SK-N-SH treated with all-trans-retinoic acid at 6 μM for 48 hours (cell line): ENCODE measurements at regions not wholly inside any gene's neighbourhood (a gene's known extent, or its start where the extent isn't known, plus 50 kb on each side); places are given as distances from the start of the nearest gene placed in this dataset.
A peak's percentile ranks its signal among the peaks of the same experiment; 100 is the strongest.
"Not testable (repeated sequence)": the region's sequence is repeated elsewhere in the genome, so short reads cannot be mapped to it uniquely, and the experiment has no call there.

Experiments
- ATAC-seq: fragments of 200-7000 bp; cut with Tn5 transposase; 3 replicates; pipeline ENCODE4 v1.9.1; 2020; ENCODE audit warnings: mild to moderate bottlenecking, moderate library complexity
- ARNTL ChIP-seq: fragments of 450-650 bp; formaldehyde crosslinking; IDR thresholded peaks from 2 replicates; pipeline ENCODE4 v1.5.0; 2020; ENCODE audit warnings: low read depth, mild to moderate bottlenecking, moderate library complexity, borderline replicate concordance
- CREB5 ChIP-seq: fragments of 250-450 bp; sonication (Bioruptor Pico); IDR thresholded peaks from 2 replicates; pipeline ENCODE4 v1.5.1; 2020; ENCODE audit warnings: low read depth, mild to moderate bottlenecking, moderate library complexity
- CSDC2 ChIP-seq: fragments of 250-450 bp; sonication (Bioruptor Pico); IDR thresholded peaks from 2 replicates; pipeline ENCODE4 v1.5.0; 2020; ENCODE audit warnings: mild to moderate bottlenecking, moderate library complexity
- GLIS3 ChIP-seq: fragments of 250-450 bp; sonication (Bioruptor Pico); IDR thresholded peaks from 2 replicates; pipeline ENCODE4 v1.5.0; 2020; ENCODE audit warnings: mild to moderate bottlenecking, moderate library complexity
- OSR1 ChIP-seq: fragments of 250-450 bp; sonication (Bioruptor Pico); IDR thresholded peaks from 2 replicates; pipeline ENCODE4 v1.8.0; 2022; ENCODE audit warnings: moderate library complexity, mild to moderate bottlenecking, inconsistent platforms
- PATZ1 ChIP-seq: fragments of 250-450 bp; sonication (Bioruptor Pico); IDR thresholded peaks from 2 replicates; pipeline ENCODE4 v1.8.0; 2020; ENCODE audit warnings: mild to moderate bottlenecking, moderate library complexity, borderline replicate concordance
- SNAI2 ChIP-seq: fragments of 250-450 bp; sonication (Bioruptor Pico); IDR thresholded peaks from 2 replicates; pipeline ENCODE4 v1.5.0; 2020; ENCODE audit warnings: mild to moderate bottlenecking, moderate library complexity
- TCF4 ChIP-seq: fragments of 250-450 bp; sonication (Bioruptor Pico); IDR thresholded peaks from 2 replicates; pipeline ENCODE4 v1.8.0; 2021; ENCODE audit warnings: mild to moderate bottlenecking, moderate library complexity, borderline replicate concordance
- TOX ChIP-seq: fragments of 250-450 bp; sonication (Bioruptor Pico); IDR thresholded peaks from 2 replicates; pipeline ENCODE4 v1.8.0; 2021; ENCODE audit warnings: mild to moderate bottlenecking, moderate library complexity, borderline replicate concordance
- TSHZ2 ChIP-seq: fragments of 250-450 bp; sonication (Bioruptor Pico); IDR thresholded peaks from 2 replicates; pipeline ENCODE4 v1.5.0; 2020; ENCODE audit warnings: mild to moderate bottlenecking, moderate library complexity
- ZC3H10 ChIP-seq: fragments of 250-450 bp; sonication (Bioruptor Pico); IDR thresholded peaks from 2 replicates; pipeline ENCODE4 v1.5.1; 2021; ENCODE audit warnings: mild to moderate bottlenecking, moderate library complexity
- ZFP3 ChIP-seq: fragments of 250-450 bp; sonication (Bioruptor Pico); IDR thresholded peaks from 2 replicates; pipeline ENCODE4 v1.5.0; 2020; ENCODE audit warnings: mild to moderate bottlenecking, moderate library complexity
- ZFP30 ChIP-seq: fragments of 450-650 bp; formaldehyde crosslinking; IDR thresholded peaks from 2 replicates; pipeline ENCODE4 v1.5.0; 2022; ENCODE audit warnings: mild to moderate bottlenecking, moderate library complexity
- ZNF565 ChIP-seq: fragments of 450-650 bp; formaldehyde crosslinking; conservative IDR thresholded peaks from 2 replicates; pipeline ENCODE4 v1.5.0; 2020; ENCODE audit warnings: low read depth, mild to moderate bottlenecking, moderate library complexity
- ZNF70 ChIP-seq: fragments of 450-650 bp; formaldehyde crosslinking; IDR thresholded peaks from 2 replicates; pipeline ENCODE4 v1.5.0; 2020; ENCODE audit warnings: mild to moderate bottlenecking, moderate library complexity
- ZNF8 ChIP-seq: fragments of 450-650 bp; formaldehyde crosslinking; IDR thresholded peaks from 2 replicates; pipeline ENCODE4 v1.5.0; 2020; ENCODE audit warnings: mild to moderate bottlenecking, moderate library complexity
- TF ChIP-seq, protein P1 (sequence below): fragments of 250-450 bp; sonication (Bioruptor Pico); IDR thresholded peaks from 2 replicates; pipeline ENCODE4 v1.8.0; 2021; ENCODE audit warnings: low read depth, mild to moderate bottlenecking, moderate library complexity, borderline replicate concordance
- TF ChIP-seq, protein P2 (sequence below): fragments of 250-450 bp; sonication (Bioruptor Pico); IDR thresholded peaks from 2 replicates; pipeline ENCODE4 v1.5.1; 2021; ENCODE audit warnings: mild to moderate bottlenecking, moderate library complexity

GRCh38 chr7:138248609-138249008 lies 172.3 kb downstream of the AKR1D1 start:
- no peak for ATAC-seq
- TF ChIP-seq ZNF70 (no peak), TSHZ2 (no peak), ZFP3 (no peak)
- TF ChIP-seq, protein P1, sequence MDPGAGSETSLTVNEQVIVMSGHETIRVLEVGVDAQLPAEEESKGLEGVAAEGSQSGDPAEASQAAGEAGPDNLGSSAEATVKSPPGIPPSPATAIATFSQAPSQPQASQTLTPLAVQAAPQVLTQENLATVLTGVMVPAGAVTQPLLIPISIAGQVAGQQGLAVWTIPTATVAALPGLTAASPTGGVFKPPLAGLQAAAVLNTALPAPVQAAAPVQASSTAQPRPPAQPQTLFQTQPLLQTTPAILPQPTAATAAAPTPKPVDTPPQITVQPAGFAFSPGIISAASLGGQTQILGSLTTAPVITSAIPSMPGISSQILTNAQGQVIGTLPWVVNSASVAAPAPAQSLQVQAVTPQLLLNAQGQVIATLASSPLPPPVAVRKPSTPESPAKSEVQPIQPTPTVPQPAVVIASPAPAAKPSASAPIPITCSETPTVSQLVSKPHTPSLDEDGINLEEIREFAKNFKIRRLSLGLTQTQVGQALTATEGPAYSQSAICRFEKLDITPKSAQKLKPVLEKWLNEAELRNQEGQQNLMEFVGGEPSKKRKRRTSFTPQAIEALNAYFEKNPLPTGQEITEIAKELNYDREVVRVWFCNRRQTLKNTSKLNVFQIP (CRISPR knock-in tag) = no peak

DNA sequence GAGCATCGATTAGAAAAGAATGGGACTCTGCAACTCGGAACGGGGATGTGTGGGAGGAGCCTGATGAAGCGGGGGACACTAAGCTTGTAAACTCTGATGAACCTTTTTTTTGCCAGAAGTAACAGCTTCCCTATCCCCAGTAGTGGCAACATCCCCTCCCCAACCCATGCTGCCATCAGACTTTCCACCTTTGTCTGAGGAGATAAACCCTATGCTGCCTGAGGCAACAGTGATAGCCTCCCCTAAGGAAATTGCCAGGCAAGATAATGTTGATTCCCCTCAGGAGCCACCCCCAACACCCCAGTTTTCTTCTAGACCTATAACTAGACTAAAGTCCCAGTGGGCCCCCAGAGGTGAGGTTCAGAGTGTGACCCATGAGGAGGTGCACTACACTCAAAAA lies 173.7 kb downstream of the AKR1D1 start:
- TF ChIP-seq ZNF565 (CRISPR knock-in tag) (no peak), TOX (CRISPR knock-in tag) (no peak)
- ATAC-seq = no peak

- not testable (repeated sequence) for ATAC-seq
Observed at GRCh38 chr7:138252666-138253065, 176.4 kb downstream of the AKR1D1 start.

- no peak for ATAC-seq
- no peak for TF ChIP-seq ZNF8
- no peak for TF ChIP-seq CSDC2
- no peak for TF ChIP-seq PATZ1 (CRISPR knock-in tag)
- TF ChIP-seq, protein P1 (CRISPR knock-in tag) = no peak
- no peak for TF ChIP-seq ZC3H10 (CRISPR knock-in tag)
- no peak for TF ChIP-seq OSR1 (CRISPR knock-in tag)
- no peak for TF ChIP-seq GLIS3 (CRISPR knock-in tag)
- TF ChIP-seq SNAI2 (CRISPR knock-in tag) = no peak
- TF ChIP-seq ARNTL (CRISPR knock-in tag) = no peak
- TF ChIP-seq ZNF565 (CRISPR knock-in tag) = no peak
- no peak for TF ChIP-seq ZNF70
- no peak for TF ChIP-seq TSHZ2
- TF ChIP-seq, all 23 proteins: peak for 0
Observed at GRCh38 chr7:138254444-138254843, 178.2 kb downstream of the AKR1D1 start.

DNA sequence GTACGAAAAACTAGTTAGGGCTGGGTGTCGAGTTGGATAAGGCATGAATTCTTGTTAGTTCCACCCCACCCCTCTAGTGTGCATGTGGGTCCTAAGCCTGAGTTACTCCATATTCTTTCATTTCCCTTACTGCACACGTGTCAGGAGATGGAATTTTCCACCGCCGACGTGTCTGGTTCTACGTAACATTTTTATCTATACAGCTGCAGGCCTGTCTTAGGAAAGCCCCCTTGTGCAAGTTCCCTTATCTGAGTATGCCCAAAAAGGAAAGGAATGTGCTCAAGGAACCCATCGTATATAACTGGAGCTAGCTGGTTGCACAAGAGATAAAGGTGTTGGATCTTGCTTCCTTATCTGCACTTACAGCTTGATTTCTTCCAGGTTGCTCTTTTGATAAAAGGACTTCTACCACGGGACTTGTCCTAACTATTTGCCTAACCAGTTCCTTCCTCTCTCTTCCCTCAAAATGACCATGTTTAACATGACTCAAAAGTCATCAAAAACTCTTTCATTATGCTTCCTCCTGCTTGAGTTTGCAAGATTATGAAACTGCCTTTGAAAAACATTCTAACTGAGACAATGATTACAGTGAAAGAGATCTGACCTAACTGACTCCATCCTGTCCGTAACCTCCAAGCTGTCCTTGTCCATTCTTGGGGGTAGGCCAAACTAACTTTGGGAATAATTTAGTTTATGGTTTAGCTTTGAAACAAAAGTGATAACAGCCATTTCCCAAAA lies 181.4 kb downstream of the AKR1D1 start:
- no peak for ATAC-seq
- TF ChIP-seq, protein P2, sequence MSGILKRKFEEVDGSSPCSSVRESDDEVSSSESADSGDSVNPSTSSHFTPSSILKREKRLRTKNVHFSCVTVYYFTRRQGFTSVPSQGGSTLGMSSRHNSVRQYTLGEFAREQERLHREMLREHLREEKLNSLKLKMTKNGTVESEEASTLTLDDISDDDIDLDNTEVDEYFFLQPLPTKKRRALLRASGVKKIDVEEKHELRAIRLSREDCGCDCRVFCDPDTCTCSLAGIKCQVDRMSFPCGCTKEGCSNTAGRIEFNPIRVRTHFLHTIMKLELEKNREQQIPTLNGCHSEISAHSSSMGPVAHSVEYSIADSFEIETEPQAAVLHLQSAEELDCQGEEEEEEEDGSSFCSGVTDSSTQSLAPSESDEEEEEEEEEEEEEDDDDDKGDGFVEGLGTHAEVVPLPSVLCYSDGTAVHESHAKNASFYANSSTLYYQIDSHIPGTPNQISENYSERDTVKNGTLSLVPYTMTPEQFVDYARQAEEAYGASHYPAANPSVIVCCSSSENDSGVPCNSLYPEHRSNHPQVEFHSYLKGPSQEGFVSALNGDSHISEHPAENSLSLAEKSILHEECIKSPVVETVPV (CRISPR knock-in tag) = peak; percentile 80; the same call in 1 of the 2 replicates
- TF ChIP-seq ARNTL (CRISPR knock-in tag) (peak; percentile 87), ZC3H10 (CRISPR knock-in tag) (no peak), ZFP30 (CRISPR knock-in tag) (0 out of 2 replicates have a peak, but pooled peaks have one; percentile 54), ZNF70 (no peak), CREB5 (peak; percentile 93), TCF4 (CRISPR knock-in tag) (peak; percentile 65)
